Muscle layer of duodenum (tissue), 2 donors: ENCODE measurements at regions not wholly inside any gene's neighbourhood (a gene's known extent, or its start where the extent isn't known, plus 50 kb on each side); places are given as distances from the start of the nearest gene placed in this dataset.
"Not testable (repeated sequence)": the region's sequence is repeated elsewhere in the genome, so short reads cannot be mapped to it uniquely, and the experiment has no call there.

Experiments used
- H3K27ac ChIP-seq: one replicate; pipeline ENCODE4 v1.7.0; 2013; ENCODE audit warnings: mild to moderate bottlenecking, low read length
- H3K27me3 ChIP-seq: one replicate; pipeline ENCODE4 v1.7.0; 2013; ENCODE audit warnings: low read depth, mild to moderate bottlenecking, control low read depth, low read length
- H3K36me3 ChIP-seq, 2 donors: one replicate each; pipeline ENCODE4 v1.7.0; 2013; ENCODE audit warnings: low read length in 2 of 2, control low read depth in 1 of 2, mild to moderate bottlenecking in 1 of 2; ENCODE audit not compliant: insufficient read depth in 2 of 2, control insufficient read depth in 1 of 2
- H3K4me1 ChIP-seq, 2 donors: one replicate each; pipeline ENCODE4 v1.7.0; 2013; ENCODE audit warnings: low read length in 2 of 2, mild to moderate bottlenecking in 2 of 2, control low read depth in 1 of 2, moderate library complexity in 1 of 2; ENCODE audit not compliant: insufficient read depth in 2 of 2, control insufficient read depth in 1 of 2
- H3K4me3 ChIP-seq, 2 donors: one replicate each; pipeline ENCODE4 v1.7.0; 2013; ENCODE audit warnings: low read length in 2 of 2, low read depth in 1 of 2, mild to moderate bottlenecking in 1 of 2
- H3K9me3 ChIP-seq, 2 donors: one replicate each; pipeline ENCODE4 v1.7.0; 2013; ENCODE audit warnings: low read length in 2 of 2, control low read depth in 1 of 2, mild to moderate bottlenecking in 1 of 2; ENCODE audit not compliant: control insufficient read depth in 1 of 2
- donor health status: healthy.

DNA sequence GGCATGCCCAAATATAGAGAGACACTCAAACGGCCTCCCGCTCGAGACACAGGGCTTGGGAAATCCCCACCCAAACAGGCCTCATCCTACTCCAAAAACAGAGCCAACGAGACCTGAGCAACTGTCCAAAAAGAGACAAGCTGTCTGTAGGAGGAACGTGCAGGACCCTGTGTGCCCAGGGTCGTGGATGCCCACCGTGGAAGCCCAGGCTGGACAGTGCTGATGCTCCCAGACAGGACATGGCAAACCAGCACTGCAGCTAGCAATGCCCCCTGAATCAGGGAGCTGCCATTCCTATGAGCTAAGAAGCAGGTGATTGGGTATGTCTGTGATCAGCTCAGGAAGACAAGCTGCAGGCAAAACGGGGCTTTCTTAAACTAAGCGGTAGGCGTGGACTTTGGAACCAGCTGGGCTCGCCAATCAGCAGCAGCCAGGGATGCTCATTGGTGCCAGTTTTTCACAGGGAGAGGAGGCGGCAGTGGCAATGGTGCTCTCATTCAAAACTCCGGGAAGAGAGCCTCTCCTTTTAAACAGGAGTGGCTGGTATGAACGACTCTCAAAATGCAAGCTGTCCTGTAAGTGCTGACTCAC, 113.1 kb upstream of the IRX2 start:
- Histone ChIP-seq H3K9me3 (no peaks in the 10 kb centered on the region), H3K27ac (no peak overlapping the region), H3K4me1 (no peaks in the 10 kb centered on the region), H3K36me3 (no peaks in the 10 kb centered on the region), H3K27me3 (no peaks in the 10 kb centered on the region), H3K4me3 (no peak overlapping the region)

DNA sequence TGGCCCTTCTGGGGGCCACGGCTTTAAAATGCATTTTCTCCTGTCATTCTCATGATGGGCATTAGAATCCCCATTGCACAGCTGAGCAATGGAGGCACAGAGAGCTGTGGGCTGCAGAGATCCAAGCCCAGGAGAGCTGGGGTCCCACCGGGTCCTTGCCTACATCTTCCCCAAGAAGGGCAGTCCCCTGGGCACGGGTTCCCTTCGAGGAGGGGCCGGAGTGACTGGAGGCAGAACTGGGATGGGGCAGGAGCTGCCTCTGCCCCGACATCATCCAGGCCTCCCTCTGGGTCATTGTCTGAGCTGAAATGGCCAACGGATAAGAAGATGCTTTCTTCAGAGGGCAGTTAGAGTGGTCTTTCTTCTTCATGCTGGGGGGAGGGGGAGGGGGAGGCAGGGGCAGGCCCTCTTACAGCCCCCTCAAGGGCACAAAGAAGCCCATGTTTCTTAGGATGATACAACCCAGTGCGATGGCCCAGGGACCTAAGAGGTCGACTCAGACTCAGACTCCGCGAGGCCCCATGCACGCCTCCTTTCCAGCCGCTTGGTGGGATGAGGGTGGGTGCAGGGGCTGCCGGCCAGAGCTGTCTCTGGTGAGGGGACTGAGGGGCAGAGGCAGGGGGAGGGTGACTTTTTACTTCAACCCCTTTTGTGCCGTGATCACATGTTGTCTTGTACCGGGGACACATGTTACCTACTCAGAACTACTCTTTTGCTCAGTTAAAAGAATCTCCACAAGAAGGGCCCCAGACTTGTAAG, 112.4 kb upstream of the IRX2 start:
- no peaks in the 10 kb centered on the region for H3K27me3 ChIP-seq
- H3K27ac ChIP-seq = no peak overlapping the region
- no peaks in the 10 kb centered on the region for H3K9me3 ChIP-seq
- no peak overlapping the region for H3K4me3 ChIP-seq
- no peaks in the 10 kb centered on the region for H3K4me1 ChIP-seq
- no peaks in the 10 kb centered on the region for H3K36me3 ChIP-seq

DNA sequence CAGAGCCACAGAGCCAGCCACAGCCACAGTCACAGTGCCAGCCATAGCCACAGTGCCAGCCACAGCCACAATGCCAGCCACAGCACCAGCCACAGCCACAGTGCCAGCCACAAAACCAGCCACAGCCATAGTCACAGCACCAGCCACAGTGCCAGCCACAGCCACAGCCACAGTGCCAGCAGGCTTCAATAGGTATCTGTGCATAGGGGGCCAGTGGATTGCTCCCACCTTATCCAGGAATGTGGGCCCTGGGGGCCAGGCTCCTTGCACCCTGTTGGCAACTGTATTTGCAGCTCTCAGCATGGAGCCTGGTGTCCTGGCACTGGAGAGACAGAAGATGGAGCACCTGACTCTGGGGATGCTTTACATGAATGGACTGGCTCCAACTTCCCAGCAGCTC, 111.7 kb upstream of the IRX2 start:
- no peaks in the 10 kb centered on the region for H3K36me3 ChIP-seq
- H3K27ac ChIP-seq = no peak overlapping the region
- H3K4me1 ChIP-seq = no peaks in the 10 kb centered on the region
- H3K9me3 ChIP-seq = no peaks in the 10 kb centered on the region
- no peaks in the 10 kb centered on the region for H3K27me3 ChIP-seq
- H3K4me3 ChIP-seq = no peak overlapping the region

DNA sequence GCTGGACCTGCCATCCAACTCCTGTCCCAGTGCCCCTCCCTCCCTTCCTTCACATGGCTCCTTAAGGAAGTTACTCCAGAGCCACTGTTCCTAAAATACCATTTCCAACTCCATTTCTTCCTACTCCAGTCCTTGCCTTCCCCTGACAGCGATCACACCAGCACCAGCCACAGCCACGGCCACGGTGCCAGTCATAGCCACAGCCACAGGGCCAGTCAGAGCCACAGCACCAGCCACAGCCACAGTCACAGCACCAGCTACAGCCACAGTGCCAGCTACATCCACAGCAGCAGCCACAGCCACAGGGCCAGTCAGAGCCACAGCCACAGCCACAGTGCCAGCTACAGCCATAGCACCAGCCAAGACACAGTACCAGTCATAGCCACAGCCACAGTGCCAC, 110.7 kb upstream of the IRX2 start:
- H3K9me3 ChIP-seq, H3K27ac ChIP-seq, H3K4me1 ChIP-seq, H3K4me3 ChIP-seq, H3K27me3 ChIP-seq, H3K36me3 ChIP-seq: not testable (repeated sequence)

DNA sequence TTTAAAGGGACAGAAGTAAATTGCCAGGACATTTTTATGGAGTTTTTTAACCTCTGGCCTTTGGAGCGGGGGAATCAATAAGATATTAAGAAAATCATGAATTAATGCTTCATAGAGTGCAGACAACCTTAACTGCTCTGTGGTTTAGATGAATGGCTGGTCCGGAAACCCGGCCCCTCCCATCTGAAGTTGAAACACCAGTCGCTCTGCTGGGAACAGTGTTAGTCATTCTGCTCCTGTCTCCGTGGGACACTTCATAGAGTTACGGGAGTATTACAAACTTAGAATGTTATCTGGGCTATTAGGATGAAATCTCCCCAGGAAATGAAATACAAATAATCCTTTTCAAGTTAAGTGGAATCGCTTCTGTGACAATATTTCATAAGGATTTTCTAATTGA, 110.1 kb upstream of the IRX2 start:
- Histone ChIP-seq H3K27ac (no peak overlapping the region), H3K27me3 (no peaks in the 10 kb centered on the region), H3K36me3 (no peaks in the 10 kb centered on the region), H3K4me1 (no peaks in the 10 kb centered on the region), H3K4me3 (no peak overlapping the region), H3K9me3 (no peaks in the 10 kb centered on the region)

DNA sequence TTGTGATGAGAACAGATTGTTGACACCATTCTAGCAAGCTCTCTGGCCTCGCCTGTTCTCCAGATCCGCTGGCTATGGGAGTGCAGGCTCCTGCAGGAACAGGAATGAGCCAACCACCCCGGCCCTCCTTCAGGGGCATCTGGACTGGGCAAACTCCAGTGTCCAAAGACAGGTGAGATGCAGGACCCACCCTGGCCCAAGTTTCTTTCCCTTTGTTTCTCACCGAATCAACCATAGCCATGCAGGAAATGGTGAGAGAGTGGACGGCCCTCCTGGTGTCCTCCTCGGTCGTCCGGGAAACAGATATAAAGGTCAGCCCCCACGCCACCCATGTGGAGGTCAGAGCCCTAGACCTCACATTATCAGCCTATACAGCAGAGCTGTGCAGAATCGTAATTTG, 108.6 kb upstream of the IRX2 start:
- no peak overlapping the region for H3K4me3 ChIP-seq
- no peak overlapping the region for H3K27ac ChIP-seq
- no peaks in the 10 kb centered on the region for H3K36me3 ChIP-seq
- no peaks in the 10 kb centered on the region for H3K9me3 ChIP-seq
- no peaks in the 10 kb centered on the region for H3K27me3 ChIP-seq
- no peaks in the 10 kb centered on the region for H3K4me1 ChIP-seq

DNA sequence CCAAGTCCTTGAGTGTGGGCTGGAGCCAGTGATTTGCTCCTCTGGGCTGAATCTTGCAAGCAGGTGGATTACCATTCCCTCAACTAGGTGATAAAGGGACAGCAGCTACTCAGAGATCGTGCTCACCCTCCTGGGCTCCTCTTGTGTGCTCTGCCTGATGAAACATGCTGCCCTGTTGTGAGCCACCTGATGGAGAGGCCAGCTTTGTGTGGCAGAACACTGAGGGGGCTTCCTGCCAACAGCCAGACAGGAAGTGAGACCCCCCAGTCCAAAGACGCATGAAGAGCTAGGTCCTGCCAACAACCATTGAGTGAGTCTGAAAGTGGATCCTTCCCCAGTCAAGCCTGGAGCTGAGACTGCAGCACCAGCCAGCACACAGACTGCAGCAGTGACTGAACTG, 106.4 kb upstream of the IRX2 start:
- no peak overlapping the region for H3K27ac ChIP-seq
- no peak overlapping the region for H3K4me3 ChIP-seq
- no peaks in the 10 kb centered on the region for H3K27me3 ChIP-seq
- H3K4me1 ChIP-seq = no peaks in the 10 kb centered on the region
- no peaks in the 10 kb centered on the region for H3K9me3 ChIP-seq
- no peaks in the 10 kb centered on the region for H3K36me3 ChIP-seq

DNA sequence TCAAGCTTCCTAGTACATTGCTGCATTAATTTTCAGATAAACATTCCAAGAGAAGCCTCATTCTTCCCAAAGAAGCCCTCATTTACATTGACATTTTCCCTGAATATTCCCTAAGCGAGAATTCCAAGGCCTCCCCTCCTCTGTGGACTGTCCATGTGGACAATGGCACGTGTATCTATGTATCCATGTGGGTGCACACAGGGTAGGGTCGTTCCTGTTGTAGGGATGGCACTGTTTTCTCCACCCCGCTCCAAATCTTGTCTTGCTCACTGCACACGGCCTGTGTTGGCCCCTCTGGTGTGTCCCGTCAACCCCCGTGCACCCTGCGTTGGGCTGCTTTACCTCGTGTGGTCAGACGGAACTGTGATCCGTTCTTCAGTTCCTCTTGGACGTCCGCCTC, 104.7 kb upstream of the IRX2 start:
- Histone ChIP-seq H3K27ac (no peak overlapping the region), H3K4me1 (no peaks in the 10 kb centered on the region), H3K4me3 (no peak overlapping the region), H3K9me3 (no peaks in the 10 kb centered on the region), H3K36me3 (no peaks in the 10 kb centered on the region), H3K27me3 (no peaks in the 10 kb centered on the region)

DNA sequence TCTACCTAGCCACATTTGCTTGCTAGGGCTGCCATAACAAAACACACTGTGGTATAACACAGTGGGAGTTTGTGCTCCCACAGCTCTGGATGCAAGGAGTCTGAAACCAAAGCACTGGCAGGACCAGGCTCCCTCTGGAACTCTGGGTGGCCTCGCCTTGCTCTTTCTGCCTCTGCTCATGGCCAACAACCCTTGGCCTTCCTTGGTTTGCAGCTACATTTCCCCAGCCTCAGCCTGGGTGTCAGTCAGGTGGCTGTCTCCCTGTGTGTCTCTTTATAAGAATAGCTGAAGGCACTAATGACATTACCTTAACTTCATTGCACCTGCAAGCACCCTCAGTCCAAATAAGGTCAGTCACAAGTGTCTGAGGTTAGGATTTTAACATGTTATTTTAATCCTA, 101.0 kb upstream of the IRX2 start:
- no peak overlapping the region for H3K4me3 ChIP-seq
- H3K27me3 ChIP-seq = no peaks in the 10 kb centered on the region
- no peaks in the 10 kb centered on the region for H3K4me1 ChIP-seq
- H3K36me3 ChIP-seq = no peaks in the 10 kb centered on the region
- no peak overlapping the region for H3K27ac ChIP-seq
- H3K9me3 ChIP-seq = no peaks in the 10 kb centered on the region

DNA sequence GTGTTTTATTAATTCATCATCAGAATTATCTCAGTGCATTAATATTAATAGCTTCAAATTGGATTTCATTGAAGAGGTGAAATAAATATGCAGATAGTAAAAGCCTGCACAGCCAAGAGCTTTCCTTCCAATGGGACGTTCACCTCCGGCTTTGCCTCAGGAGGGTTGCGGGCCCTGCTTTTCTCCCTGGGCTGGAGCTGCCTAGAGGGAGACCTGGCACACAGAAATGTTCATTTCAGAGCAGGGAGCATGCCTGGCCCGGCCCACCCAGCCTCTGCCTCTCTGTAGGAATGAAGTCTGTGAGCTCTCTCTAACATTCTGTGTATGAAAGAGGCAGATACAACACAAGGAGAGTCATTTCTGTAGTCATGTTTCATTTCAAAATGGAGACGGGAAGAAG, 100.4 kb upstream of the IRX2 start:
- Histone ChIP-seq H3K4me1 (no peaks in the 10 kb centered on the region), H3K4me3 (no peak overlapping the region), H3K9me3 (no peaks in the 10 kb centered on the region), H3K36me3 (no peaks in the 10 kb centered on the region), H3K27ac (no peak overlapping the region), H3K27me3 (no peaks in the 10 kb centered on the region)

DNA sequence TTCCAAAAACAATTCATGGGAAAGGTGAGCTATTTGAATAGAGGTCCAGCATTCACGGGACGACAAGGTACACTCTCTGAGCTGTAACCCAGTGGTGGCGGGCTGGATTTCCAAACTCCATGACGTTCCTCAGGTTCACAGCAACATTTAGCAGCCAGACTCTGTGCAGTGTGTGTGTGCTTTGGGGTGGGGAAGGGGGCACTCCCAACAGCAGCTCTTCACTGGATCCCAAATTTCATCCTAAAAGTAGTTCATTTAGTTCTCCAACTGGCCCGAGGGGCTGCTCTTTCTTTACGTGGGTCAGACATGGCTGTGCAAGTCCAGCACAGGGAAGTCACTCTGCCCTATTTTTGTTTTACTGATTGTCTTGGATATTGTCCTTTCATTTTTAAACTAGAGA, 98.0 kb upstream of the IRX2 start:
- Histone ChIP-seq H3K9me3 (no peaks in the 10 kb centered on the region), H3K27me3 (no peaks in the 10 kb centered on the region), H3K4me3 (no peak overlapping the region), H3K4me1 (no peaks in the 10 kb centered on the region), H3K27ac (no peak overlapping the region), H3K36me3 (no peaks in the 10 kb centered on the region)

DNA sequence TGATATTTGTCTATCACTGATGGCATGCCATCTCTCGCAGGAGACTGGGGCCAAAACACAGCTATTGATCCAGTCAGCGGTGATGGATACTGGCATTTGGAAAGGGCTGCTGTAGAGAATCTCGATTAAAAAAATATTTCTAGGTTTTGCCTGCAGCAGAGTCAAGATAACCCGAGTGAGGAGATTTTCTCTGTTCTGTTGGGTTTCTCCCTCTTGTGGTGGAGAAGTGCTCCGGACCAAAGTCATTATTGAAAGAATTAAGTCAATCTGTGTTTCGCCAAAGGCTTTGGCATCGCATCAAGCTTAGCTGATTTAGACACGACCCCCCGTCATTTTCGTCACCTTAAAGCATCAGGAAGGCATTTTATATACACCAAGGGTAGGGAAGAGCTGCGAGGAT, 97.1 kb upstream of the IRX2 start:
- H3K4me1 ChIP-seq = no peaks in the 10 kb centered on the region
- no peaks in the 10 kb centered on the region for H3K27me3 ChIP-seq

More for the DNA sequence above, 97.1 kb upstream of the IRX2 start:
- no peak overlapping the region for H3K27ac ChIP-seq
- H3K36me3 ChIP-seq = no peaks in the 10 kb centered on the region
- no peaks in the 10 kb centered on the region for H3K9me3 ChIP-seq
- no peak overlapping the region for H3K4me3 ChIP-seq
